ENCODE measurements at regions not wholly inside any gene's neighbourhood (a gene's known extent, or its start where the extent isn't known, plus 50 kb on each side); places are given as distances from the start of the nearest gene placed in this dataset.
"Not testable (repeated sequence)": the region's sequence is repeated elsewhere in the genome, so short reads cannot be mapped to it uniquely, and the experiment has no call there.

- DNase-seq (ENCODE audit: low read depth): no peak
- no peak for TF ChIP-seq CTCF (IDR thresholded peaks at IDR 0.05; ENCODE audit: control insufficient read depth, extremely low read depth, insufficient read depth)
- H3K4me3 ChIP-seq (ENCODE audit: low read depth, low read length): no peak overlapping the region
Measured at GRCh38 chr19:21608571-21608970, 103.2 kb downstream of the ZNF429 start.

GRCh38 chr19:21607449-21607848 is 102.0 kb downstream of the ZNF429 start:
- H3K4me3 ChIP-seq (ENCODE audit: low read depth, low read length): no peak overlapping the region
- no peak for TF ChIP-seq CTCF (IDR thresholded peaks at IDR 0.05; ENCODE audit: control insufficient read depth, extremely low read depth, insufficient read depth)
- no peak for DNase-seq (ENCODE audit: low read depth)

GRCh38 chr19:21607011-21607410 is 101.6 kb downstream of the ZNF429 start:
- DNase-seq (ENCODE audit: low read depth); H3K4me3 ChIP-seq (ENCODE audit: low read depth, low read length): not testable (repeated sequence)

- not testable (repeated sequence) for H3K4me3 ChIP-seq (ENCODE audit: low read depth, low read length); DNase-seq (ENCODE audit: low read depth)
Measured at GRCh38 chr19:21606326-21606725, 100.9 kb downstream of the ZNF429 start.

GRCh38 chr19:21604951-21605476 is 99.6 kb downstream of the ZNF429 start:
- DNase-seq (ENCODE audit: low read depth): no peak
- H3K4me3 ChIP-seq (ENCODE audit: low read depth, low read length): peak overlapping the region; percentile 49
- TF ChIP-seq CTCF (IDR thresholded peaks at IDR 0.05; ENCODE audit: control insufficient read depth, extremely low read depth, insufficient read depth): no peak
